HCEC 1CT (cell line): ENCODE measurements at regions not wholly inside any gene's neighbourhood (a gene's known extent, or its start where the extent isn't known, plus 50 kb on each side); places are given as distances from the start of the nearest gene placed in this dataset.

Experiments
- DNase-seq: peaks from one replicate; pipeline ENCODE4 v3.0.0-alpha.2; 2017

DNA sequence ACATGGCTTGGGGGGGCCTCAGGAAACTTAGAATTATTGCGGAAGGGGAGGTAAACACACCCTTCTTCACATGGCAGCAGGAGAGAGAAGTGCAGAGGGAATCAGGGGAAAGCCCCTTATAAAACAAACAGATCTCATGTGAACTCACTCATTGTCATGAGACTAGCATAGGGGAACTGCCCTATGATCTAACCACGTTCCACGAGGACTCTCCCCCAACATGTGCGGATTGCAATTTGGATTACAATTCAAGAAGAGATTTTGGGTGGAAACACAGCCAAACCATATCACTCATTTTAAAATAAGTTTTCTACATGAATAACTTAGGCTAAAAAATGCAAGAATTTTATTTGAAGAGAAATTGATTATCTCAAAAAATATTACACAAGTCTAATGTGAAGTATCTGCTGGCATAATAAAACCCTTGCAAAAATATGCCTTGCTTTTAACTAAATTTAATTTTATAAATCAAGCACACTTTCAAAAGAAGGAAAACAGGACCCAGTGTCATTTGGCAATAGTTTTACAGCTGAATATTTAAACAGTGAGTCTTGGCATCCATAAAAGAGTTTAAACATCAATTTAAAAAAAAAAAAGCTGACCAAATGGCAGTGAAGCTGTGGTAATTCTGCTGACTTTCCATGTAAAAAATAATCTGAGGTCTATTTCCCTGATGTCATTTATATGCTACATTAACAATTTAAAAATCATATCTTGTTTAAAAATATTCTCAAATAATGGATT is 1057.2 kb downstream of the NAALADL2 start:
- no peak for DNase-seq

DNA sequence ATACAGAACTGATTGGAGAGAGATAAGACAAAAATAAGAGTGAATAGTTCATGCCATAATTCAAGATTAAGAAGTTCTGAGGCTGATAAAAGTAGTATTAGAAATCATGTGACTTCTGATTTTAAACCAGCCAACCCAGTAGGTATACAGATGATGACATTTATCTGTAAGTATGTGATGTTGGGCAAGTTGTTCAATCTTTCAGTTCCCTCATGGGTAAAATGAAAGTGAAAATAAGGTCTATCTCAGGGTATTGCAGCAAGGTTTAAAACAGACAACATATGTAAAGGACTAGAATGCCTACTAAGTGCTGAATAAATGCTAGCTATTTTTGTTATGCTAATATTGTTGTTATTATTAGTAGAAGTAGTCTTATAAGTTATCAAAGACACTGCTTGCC is 1055.7 kb downstream of the NAALADL2 start:
- DNase-seq: peak; percentile 14

DNA sequence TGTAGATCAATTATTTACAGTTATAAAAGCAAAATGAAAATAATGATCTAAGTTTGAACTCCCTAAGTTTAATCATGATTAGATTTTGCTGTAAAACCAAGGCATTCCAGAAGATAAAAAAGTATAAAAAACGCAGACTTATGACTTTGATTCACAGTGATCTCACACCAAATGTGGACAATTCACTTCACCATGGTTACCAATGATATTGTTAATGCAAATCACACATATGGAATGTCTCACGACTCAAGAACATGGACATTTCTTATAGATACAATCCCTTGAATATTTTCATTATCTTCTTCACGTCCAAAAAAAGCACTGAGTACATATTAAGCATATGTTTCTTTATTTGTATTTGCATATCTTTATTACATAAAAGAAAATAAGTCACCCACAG is 1054.2 kb downstream of the NAALADL2 start:
- no peak for DNase-seq

DNA sequence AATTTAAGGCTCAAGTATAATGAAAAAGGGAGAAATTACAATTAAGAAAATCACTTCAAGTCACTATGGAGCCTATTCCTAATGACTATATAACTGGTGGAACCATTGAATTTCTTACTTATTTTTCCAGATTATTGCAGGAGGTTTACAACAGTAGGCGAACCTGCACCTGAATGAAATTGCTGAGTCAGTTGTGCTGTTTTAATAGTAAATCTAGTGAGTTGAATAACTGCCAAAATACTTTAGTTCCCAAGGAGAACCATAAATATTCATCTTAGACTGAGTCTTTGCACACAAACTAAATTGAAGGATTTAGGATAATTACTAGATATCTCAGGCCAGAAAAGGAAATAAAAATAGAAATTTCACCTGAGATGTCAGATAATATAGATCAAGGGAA is 1052.8 kb downstream of the NAALADL2 start:
- DNase-seq: no peak

DNA sequence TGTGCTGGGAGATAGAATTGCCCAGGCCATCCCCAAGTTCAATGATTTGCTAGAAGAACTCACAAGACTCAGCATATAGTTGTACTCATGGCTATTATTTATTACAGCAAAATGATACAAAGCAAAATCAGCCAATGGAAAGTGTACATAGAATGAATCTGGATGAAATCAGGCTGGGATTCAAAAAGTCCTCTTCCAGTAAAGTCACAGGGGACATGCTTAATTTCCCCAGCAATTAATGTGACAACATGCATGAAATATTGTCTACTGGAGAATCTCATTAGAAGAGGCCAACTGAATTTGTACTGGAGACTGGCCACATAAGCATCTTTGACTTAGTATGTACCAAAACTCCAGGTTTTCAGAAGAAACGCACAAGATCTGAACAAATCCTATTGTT is 1043.1 kb downstream of the NAALADL2 start:
- DNase-seq: no peak

DNA sequence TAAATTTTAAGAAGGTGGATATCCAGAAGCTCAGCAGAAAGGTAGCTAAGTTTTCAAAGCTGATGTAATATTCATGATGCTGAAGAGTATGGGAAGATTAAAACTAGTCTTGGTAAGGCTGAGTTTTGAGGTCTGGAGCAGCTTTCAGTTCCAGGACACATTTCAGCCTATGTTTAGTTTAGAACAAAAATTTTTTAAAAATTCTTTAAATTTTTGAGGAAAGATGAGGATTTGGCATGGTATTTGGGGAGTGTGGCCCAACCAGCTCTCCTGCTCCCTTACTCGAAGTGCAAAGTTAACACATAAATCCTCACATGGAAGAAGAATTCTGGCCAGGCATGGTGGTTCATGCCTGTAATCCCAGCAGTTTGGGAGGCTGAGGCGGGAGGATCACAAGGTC is 1039.1 kb downstream of the NAALADL2 start:
- DNase-seq: no peak

DNA sequence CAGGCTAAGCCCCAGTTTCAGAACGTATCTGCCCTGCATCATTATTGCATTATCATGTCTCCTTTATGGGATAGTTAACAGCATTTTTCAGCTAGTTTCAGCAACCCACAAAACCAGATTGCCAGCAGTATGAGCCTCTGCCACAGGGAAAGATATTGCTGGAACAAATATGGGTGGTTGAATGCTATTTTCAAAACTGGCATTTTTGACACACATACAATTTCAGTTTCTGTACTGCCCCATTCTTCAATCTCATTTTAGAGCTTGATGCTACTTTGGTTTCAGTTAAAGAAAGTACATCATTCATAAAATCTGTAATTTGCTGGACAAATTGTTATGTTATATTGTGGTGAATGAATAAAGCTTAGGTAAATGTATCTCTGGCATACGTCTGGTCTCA is 1037.5 kb downstream of the NAALADL2 start:
- no peak for DNase-seq

DNA sequence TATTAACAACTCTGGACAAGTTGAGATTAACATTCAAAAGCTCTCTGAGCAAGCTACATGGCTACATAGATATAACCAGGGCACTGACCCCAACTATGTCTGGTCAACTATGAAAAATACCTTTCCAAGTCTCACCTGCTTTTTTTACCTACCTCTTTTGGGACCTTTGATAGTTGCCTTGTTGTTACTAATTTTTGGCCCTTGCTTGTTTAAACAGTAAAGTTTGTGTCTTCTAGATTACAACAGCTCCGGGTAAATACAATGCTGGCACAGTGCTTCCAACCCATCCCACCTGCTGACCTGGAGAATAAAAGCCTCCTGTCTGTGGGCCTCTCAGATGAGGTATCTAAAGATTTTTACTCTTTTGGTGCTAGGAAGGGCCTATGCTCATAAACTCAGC is 1036.6 kb downstream of the NAALADL2 start:
- no peak for DNase-seq

DNA sequence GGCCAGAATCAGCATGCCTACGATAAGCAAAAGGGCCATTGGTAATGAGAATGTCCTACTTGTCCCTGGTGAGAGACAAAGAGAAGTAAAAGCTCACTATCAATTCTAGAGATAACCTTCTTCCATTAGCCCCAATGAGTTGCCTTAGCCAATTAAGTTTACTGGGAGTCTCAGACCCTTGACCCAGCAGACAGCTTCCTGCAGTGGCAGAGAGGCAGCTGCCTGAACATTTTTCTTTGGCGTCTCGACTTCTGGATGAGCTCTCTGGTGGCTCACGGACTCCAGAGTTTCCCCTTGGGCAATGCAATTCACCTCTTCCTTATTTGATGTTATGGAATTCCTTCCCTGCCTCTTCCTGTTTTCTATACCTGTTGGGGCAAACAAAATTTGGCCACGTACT is 1034.4 kb downstream of the NAALADL2 start:
- DNase-seq: no peak

DNA sequence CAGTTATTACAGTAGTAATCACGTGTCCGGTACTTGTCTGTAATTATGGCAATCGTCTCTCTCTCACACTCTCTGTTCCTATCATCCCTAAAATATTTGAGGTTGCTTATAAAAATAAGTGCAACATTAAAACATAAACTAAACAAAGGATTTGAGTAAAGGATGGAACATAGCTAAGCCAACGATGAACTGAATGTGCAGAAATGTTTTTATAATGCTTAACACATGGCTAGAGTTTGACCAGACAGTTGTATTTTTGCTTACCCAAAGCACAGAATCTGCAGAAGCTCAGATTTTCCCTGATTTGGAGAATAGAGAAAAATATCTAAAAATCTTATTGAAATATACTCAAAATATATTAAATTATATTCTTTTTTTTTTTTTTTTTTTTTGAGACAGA is 1030.9 kb downstream of the NAALADL2 start:
- no peak for DNase-seq

DNA sequence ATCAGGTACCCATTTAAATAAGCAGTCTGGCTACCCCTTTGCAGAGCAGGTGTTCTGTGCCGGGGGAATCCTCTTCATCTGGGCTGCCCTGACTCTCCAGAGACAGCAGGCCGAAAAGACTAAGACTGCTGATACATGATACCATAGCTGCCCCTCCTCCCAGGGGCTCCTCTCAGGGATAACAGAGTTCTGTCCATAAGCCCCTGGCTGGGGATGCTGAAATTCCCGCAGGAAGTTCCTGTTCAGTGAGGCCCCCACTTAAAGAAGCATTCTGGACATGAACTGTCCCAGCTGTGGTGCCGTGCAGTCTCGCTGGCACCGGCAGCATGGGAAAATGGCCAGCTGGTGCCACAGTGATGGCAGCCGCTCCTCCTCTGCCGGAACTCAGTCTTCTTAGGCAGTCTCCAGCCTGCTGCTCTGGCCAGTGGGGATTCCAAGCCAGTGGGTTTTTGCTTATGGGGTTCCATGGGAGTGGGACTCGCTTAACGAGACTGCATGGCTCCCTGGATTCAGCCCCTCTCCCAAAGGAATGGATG is 1026.2 kb downstream of the NAALADL2 start:
- no peak for DNase-seq

DNA sequence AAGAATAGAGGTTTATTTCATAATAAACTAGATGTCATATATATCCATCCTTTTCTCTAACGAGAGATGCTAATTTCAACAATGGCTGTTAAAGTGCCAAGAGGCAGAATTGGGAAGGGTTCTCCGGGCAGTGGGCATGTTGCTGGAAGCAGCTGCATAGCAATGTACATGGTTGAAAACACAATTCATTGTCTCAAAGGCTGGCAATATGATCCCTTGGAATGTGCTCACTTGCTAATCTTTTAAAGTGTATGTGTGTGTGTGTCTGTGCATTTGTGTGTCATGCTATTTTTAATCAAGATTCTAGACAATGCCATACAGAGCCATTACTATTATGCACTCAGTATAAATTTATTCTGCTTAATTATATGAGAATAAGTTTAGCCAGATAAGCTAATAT is 1020.3 kb downstream of the NAALADL2 start:
- DNase-seq: no peak

DNA sequence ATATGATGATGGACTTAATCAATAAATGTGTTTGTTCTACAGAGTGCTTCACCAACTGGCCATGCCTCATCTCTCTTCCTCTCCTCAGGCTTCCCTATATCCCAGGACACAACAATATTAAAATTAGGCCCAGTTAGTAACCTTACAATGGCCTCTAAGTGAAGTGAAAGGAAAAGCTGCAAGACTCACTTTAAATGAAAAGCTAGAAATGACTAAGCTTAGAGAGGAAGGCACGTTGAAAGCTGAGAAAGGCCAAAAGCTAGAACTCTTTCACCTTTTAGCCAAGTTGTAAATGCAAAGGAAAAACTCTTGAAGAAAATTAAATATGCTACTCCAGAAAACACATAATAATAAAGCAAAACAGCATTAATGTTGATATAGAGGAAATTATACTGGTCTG is 1010.3 kb downstream of the NAALADL2 start:
- DNase-seq: no peak

DNA sequence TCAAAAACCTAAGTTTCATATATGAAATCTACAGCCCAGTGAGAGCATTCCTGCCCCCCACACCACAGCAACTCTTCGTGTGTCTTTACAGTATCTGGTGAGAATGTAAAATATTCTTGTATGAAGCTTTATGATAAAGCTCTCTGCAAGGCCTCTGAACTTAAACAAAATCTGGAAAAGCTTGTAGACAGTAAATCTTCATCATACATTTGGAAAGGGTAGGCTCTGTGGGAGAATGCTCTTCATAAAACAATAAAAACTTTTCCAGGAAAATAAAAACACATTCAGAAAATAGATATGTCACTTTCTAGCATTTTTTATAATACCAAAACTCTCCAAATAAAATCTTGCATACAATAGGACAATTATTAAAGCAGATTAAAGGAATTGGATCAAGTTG is 1009.5 kb downstream of the NAALADL2 start:
- no peak for DNase-seq

DNA sequence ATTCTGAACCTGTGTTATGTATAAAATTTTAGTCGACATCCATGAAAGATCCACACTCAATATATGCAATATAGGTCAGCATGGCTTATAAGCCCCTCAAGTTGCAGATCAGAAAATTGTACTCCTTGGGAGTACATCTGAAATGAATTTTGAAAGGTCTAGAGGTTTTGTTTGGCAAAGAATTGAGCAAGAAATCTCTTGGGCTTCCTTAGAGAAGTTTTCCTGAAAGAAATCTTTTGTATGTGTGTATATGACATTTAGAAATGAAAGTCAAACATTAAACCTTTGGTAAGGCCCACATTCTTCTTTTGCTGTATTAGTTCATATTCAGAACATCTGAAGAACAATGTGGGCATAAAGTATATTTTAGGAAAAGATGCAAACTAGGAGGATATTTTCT is 1006.6 kb downstream of the NAALADL2 start:
- no peak for DNase-seq

DNA sequence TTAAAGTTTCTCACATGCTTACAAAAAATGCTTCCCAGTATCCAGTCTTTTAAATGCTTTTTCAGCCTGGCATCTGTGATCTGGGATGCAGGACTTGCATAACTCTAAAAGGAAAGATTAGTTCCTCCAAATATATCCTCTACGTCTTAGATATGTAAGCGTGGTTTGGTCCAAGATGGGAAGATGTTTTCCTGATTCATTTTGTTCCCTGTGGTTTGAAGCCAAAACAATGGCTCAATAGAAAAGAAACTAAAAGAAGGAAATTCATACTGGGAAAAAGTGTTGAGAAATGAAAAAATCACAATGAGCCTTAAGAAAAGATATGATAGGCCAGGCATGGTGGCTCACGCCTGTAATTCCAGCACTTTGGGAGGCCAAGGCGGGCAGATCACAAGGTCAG is 1002.8 kb downstream of the NAALADL2 start:
- no peak for DNase-seq
